ENCODE measurements at regions not wholly inside any gene's neighbourhood (a gene's known extent, or its start where the extent isn't known, plus 50 kb on each side); places are given as distances from the start of the nearest gene placed in this dataset.

DNA sequence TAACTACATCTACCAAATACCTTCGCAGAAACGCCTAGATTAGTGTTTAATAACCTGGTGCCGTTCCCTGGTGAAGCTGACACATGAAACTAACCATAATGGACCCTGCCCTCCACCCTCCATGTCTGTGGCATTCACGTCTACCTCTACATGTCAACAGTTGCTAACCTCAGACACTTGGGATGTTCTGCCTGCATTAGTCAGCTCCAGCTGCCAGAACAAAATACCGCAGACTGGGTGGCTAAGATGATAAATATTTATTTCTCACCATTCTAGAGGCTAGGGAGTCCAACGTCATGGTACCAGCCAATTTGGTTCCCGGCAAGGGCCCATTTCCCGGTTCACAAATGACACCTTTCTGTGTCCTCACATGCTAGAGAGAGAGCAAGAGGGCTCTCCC is 118.5 kb upstream of the CHST15 start:
- H3K4me3 ChIP-seq (ENCODE audit: low read depth, low read length) = no peak overlapping the region
- H3K9me3 ChIP-seq (ENCODE audit: control insufficient read depth, insufficient read depth, low read length) = peaks cover 13% of the 10 kb centered on the region; the same call in 1 of the 2 replicates
- no peak overlapping the region for H3K27ac ChIP-seq (ENCODE audit: low read depth, low read length)
- ChIA-PET POLR2A (no interaction called here), CTCF (no interaction called here)
- TF ChIP-seq, protein P1, sequence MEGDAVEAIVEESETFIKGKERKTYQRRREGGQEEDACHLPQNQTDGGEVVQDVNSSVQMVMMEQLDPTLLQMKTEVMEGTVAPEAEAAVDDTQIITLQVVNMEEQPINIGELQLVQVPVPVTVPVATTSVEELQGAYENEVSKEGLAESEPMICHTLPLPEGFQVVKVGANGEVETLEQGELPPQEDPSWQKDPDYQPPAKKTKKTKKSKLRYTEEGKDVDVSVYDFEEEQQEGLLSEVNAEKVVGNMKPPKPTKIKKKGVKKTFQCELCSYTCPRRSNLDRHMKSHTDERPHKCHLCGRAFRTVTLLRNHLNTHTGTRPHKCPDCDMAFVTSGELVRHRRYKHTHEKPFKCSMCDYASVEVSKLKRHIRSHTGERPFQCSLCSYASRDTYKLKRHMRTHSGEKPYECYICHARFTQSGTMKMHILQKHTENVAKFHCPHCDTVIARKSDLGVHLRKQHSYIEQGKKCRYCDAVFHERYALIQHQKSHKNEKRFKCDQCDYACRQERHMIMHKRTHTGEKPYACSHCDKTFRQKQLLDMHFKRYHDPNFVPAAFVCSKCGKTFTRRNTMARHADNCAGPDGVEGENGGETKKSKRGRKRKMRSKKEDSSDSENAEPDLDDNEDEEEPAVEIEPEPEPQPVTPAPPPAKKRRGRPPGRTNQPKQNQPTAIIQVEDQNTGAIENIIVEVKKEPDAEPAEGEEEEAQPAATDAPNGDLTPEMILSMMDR (IDR thresholded peaks at IDR 0.05; ENCODE audit: low read depth, low read length) = no peak
- DNase-seq (ENCODE audit: low read depth, low spot score) = no peak
- no peaks in the 10 kb centered on the region for H3K27me3 ChIP-seq (ENCODE audit: control insufficient read depth, insufficient read depth, low read length)

DNA sequence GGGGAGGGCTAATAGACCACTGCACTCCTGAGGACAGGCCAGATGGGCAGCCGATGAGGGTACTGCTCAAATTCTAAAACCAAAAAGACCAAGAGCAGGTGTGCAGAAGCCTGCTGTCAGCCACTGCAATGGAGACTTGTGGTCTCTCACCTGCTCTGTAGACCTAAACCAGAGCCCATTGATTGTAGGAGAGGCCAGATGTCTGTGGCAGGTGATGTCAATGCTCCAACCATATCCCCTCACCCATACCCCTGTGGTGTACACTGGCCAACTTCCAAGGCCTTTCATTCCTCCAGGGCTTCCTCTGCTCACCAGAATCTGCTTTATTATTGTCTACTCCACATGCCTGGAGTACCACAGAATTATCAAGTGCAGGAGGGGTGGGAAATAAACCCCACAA is 116.9 kb upstream of the CHST15 start:
- TF ChIP-seq, protein P1 (IDR thresholded peaks at IDR 0.05; ENCODE audit: low read depth, low read length) = no peak
- Histone ChIP-seq H3K27me3 (ENCODE audit: control insufficient read depth, insufficient read depth, low read length) (no peaks in the 10 kb centered on the region), H3K9me3 (ENCODE audit: control insufficient read depth, insufficient read depth, low read length) (peaks cover 7% of the 10 kb centered on the region; the same call in 1 of the 2 replicates), H3K4me3 (ENCODE audit: low read depth, low read length) (no peak overlapping the region), H3K27ac (ENCODE audit: low read depth, low read length) (no peak overlapping the region)
- ChIA-PET CTCF (no interaction called here), POLR2A (no interaction called here)
- DNase-seq (ENCODE audit: low read depth, low spot score) = no peak

DNA sequence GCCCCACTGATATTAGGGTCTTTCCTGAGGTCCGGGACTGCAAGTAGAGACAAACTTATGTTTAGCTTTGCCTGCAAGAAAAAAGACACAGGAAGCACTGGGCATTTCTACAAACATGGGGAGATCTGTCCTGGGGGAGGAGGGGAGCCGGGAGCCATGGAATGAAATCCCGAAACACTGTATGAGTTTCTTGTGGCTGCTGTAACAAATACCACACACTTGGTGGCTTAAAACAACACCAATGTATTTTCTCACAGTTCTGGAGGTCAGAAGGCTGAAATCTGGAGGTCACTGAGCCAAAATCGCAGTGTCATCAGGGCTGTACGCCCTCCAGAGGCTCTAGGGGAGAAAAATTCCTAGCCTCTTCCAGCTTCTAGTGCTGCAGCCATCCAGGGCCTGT is 114.0 kb upstream of the CHST15 start:
- Histone ChIP-seq H3K9me3 (ENCODE audit: control insufficient read depth, insufficient read depth, low read length) (peaks cover 7% of the 10 kb centered on the region; the same call in 1 of the 2 replicates), H3K27me3 (ENCODE audit: control insufficient read depth, insufficient read depth, low read length) (peaks cover 4% of the 10 kb centered on the region), H3K27ac (ENCODE audit: low read depth, low read length) (no peak overlapping the region), H3K4me3 (ENCODE audit: low read depth, low read length) (no peak overlapping the region)
- POLR2A ChIA-PET = no interaction called here
- DNase-seq (ENCODE audit: low read depth, low spot score) = no peak
- CTCF ChIA-PET = interaction anchor here (0.6 kb wide), 1 partner anchor 11 kb away, joined by 3 read pairs; no protein-coding TSS in a partner anchor
- TF ChIP-seq, protein P1 (IDR thresholded peaks at IDR 0.05; ENCODE audit: low read depth, low read length) = no peak

DNA sequence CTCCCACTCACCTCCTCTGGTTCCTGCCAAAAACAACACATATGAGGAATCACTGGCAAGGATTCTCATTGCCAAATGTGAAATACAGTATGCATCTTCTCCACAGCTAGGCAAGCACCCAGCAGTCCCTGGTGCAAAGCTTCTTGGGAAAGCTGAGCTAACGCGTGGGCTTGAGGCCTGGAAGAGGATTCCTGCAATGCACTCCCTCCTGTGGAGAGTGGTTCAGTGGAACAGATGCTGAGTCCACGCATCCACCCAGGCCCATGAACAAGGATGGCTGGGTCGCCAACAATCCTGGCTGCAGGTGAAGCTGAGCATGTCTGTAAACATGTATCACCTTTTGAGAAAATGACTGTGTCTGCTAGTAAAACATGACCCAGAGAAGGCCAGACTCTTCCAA is 113.2 kb upstream of the CHST15 start:
- TF ChIP-seq, protein P1 (IDR thresholded peaks at IDR 0.05; ENCODE audit: low read depth, low read length) = no peak
- Histone ChIP-seq H3K27ac (ENCODE audit: low read depth, low read length) (no peak overlapping the region), H3K27me3 (ENCODE audit: control insufficient read depth, insufficient read depth, low read length) (peaks cover 4% of the 10 kb centered on the region), H3K9me3 (ENCODE audit: control insufficient read depth, insufficient read depth, low read length) (peaks cover 7% of the 10 kb centered on the region; the same call in 1 of the 2 replicates), H3K4me3 (ENCODE audit: low read depth, low read length) (no peak overlapping the region)
- POLR2A ChIA-PET = no interaction called here
- CTCF ChIA-PET = interaction anchor here (0.6 kb wide), 1 partner anchor 12 kb away, joined by 3 read pairs; no protein-coding TSS in a partner anchor
- DNase-seq (ENCODE audit: low read depth, low spot score) = no peak

DNA sequence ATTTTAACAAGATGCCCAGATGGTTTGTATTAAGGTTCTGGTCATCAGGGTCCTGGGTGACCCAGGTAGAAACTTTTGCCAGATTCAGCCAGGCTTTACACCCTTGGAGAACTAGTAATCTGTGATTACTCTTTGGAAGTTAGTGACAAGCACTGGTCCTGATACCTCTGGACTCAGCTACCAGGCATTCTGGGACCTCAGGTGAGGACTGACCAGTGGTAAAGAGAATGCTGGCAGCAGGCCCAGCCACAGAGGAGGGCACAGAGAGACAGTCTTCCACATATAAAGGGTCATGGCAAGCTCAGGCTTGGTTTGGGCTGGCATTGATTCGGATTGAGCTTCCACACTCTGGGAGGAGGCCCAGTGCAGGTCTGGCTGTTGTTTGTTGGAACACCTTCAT is 112.0 kb upstream of the CHST15 start:
- POLR2A ChIA-PET = no interaction called here
- H3K27ac ChIP-seq (ENCODE audit: low read depth, low read length) = no peak overlapping the region
- DNase-seq (ENCODE audit: low read depth, low spot score) = no peak
- peaks cover 4% of the 10 kb centered on the region for H3K27me3 ChIP-seq (ENCODE audit: control insufficient read depth, insufficient read depth, low read length)
- TF ChIP-seq, protein P1 (IDR thresholded peaks at IDR 0.05; ENCODE audit: low read depth, low read length) = no peak
- H3K9me3 ChIP-seq (ENCODE audit: control insufficient read depth, insufficient read depth, low read length) = peaks cover 7% of the 10 kb centered on the region; the same call in 1 of the 2 replicates
- CTCF ChIA-PET = no interaction called here
- H3K4me3 ChIP-seq (ENCODE audit: low read depth, low read length) = no peak overlapping the region
